EH (cell line): ENCODE measurements at regions not wholly inside any gene's neighbourhood (a gene's known extent, or its start where the extent isn't known, plus 50 kb on each side); places are given as distances from the start of the nearest gene placed in this dataset.

Experiments used
- DNase-seq: peaks from one replicate; pipeline ENCODE4 v3.0.0-alpha.2; 2015; ENCODE audit warnings: low read depth

- DNase-seq, result no peak
Observed at GRCh38 chr5:6003040-6003825, 375.1 kb downstream of the MED10 start.

- DNase-seq, result no peak
Observed at GRCh38 chr5:6000867-6001266, 377.5 kb downstream of the MED10 start.

- DNase-seq, result no peak
Observed at GRCh38 chr5:5995819-5996218, 382.5 kb downstream of the MED10 start.

DNA sequence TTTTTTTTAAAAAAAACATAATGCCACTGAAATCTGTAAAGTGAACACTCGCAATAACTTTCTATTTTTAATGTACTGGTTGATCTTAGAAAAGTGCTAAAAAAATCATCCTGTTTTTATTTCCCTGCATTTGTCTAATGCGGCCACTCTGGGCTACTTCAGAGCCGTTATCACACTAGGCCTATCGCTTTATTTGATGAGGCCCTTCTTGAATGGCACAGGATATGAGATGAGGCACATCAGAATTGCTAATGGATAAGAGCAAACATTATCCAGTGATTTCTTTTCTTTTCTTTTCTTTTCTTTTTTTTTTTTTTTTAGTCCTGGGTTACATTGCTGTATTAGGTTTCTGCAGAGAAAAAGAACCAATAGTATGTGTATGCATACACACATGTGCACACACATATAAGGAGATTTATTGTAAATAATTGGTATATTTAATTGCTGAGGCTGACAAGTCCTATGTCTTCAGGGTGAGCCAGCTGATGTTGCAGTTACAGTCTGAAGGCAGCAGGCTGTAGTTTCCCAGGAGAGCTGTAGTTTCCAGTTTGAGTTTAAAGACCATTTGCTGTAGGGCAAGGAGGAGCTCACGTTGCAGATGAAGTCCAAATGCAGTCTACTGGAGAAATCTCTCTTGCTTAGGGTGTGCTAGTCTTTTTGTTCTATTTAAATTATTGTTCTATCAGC, 391.7 kb downstream of the MED10 start:
- no peak for DNase-seq

GRCh38 chr5:5985332-5985731, 393.0 kb downstream of the MED10 start:
- DNase-seq, result no peak

DNA sequence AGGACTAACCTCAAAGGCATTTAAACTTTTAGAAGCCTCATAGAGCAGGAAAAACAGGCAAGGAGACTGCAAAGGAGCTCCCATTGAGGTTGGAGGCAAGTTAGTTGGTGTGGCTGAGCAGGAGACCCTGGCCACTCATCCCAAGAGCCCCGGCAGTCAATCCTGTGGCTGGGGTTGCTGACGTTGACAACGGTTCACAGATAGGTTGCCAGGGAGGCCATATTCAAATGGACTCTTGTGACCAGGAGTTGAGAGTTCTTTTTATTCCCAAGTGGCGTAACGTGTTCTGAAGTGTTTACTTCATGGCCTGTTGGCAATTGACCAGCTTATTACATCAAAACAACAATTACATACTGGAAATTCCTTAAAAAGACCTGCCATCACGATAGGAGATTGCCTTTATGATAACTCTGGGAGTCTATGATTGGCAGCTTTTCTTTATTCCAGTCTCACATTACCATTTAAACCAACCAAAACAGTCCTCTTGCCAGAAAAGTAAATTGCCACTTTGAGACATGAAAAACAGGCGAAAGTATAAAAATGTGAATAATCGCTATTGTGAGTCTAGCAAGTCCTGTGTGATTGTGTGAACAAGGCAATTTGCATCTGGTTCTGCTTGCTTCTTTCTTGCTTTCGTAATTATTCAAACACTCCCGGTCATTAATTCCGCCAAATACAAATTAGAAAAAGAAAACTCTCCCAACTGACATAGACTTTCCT, 394.9 kb downstream of the MED10 start:
- no peak for DNase-seq

GRCh38 chr5:5981562-5981961, 396.8 kb downstream of the MED10 start:
- no peak for DNase-seq

GRCh38 chr5:5980538-5980895, 397.8 kb downstream of the MED10 start:
- no peak for DNase-seq

- no peak for DNase-seq
Observed at GRCh38 chr5:5979761-5980537, 398.4 kb downstream of the MED10 start.

DNA sequence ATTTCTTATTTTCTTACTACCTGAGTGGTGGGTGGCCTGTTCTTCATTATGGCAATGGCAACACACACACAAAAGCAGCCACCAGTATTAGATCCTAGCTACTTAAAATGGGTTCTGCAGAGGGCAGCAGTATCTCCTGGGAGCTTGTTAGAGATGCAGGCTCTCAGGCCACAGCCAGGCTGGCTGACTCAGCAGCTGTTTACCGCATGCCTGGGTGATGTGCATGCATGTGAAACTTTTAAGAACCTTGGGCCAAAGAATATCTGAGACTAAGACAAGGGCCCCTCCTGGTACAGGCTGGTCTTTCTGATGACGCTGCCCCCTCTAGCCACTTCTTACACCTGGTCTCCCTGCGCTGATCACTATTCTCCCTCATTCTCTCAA, 399.0 kb downstream of the MED10 start:
- DNase-seq, result no peak

DNA sequence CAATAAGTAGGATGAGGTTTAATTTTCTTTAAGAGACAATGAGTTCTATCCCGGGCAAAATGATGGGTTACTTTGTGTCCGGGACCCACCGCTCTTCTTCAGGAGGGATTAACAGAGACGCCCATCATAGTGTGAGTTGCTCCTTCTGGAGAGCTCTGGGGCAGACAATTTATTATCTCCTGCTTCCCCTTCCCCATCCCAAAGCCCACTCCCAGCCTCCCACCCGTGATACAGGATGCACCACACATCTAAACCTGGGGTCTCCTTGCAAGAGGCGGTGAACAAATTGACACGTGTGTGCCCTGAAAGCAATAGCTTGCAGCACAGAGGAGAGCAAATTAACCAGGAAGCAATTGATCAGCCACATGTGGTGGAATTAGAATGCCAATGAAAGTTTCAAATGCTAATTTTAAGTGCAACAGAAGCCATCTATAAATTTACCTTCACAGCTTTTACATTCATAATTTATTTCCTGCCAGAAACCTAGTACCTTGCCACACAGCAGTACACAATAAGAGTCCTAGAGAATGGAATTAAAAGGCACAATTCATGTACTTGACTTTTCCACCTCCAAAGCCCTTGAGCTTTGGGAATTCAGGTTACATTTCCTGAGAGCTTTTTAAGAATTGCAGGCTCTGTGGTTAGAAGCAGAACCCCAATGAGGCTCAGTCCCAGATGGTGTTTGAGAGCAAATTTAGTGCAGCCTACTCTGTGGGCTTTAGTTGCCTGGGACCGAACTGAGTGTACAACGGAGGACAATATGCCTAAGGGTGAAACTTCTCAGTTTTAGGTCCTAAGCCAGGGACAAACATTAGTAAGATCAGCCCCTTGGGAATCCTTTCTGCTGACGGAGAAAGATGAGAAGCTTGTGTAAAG, 399.6 kb downstream of the MED10 start:
- no peak for DNase-seq

DNA sequence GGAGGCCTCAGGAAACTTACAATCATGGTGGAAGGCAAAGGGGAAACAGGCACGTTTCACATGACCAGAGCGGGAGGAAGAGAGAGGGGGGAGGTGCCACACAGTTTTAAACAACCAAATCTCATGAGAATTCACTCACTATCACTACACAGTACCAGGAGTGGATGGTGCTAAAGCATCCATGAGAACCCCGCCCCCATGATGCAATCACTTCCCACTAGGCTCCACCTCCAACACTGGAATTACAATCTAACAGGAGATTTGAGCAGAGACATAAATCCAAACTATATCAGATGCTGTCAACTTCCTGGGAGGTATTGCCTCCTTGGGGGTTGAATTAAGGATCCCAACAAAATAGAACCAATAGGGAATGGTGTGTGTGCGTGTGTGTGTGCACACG, 407.1 kb downstream of the MED10 start:
- DNase-seq, result no peak

- DNase-seq, result no peak
Observed at GRCh38 chr5:5969942-5970483, 408.3 kb downstream of the MED10 start.

GRCh38 chr5:5968981-5969380, 409.4 kb downstream of the MED10 start:
- DNase-seq, result no peak

GRCh38 chr5:5967944-5968343, 410.4 kb downstream of the MED10 start:
- no peak for DNase-seq

DNA sequence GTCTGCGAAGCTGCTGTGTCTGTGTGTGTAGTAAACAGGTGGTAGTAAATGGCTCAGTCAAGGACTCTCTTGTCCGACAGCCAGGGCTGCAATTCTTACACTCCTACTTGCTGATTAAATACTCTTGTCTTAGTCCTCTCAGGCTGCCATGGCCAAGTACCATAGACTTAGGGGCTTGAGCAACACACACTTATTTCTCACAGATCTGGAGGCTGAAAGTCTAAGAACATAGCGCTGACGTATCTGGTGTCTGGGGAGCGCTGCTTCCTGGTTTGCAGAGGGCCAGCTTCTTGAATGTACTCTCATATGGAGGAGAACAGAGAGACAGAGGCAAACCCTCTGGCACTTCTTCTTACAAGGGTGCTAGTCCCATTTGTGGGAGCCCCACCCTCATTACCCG, 411.0 kb downstream of the MED10 start:
- DNase-seq, result no peak

DNA sequence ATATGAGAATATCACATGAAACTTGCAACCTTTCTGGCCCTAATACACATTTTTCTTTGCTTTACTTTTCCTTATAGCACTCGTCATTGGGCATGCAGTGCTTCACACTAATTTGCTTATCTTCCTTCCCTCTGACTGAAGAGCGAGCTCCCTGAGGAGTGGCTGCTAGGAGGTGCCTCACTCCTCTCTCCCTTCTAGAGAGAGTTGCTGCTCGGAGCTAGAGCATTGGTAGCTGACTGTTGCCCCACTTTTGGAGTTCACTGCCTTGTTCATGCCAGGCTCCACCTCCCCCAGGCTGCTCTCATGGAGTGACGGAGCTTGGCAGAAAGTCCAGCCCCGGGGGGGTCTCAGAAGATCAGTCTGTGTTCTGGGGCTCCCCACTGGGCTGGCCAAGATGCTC, 413.2 kb downstream of the MED10 start:
- no peak for DNase-seq

GRCh38 chr5:5964347-5964746, 414.0 kb downstream of the MED10 start:
- DNase-seq, result no peak

DNA sequence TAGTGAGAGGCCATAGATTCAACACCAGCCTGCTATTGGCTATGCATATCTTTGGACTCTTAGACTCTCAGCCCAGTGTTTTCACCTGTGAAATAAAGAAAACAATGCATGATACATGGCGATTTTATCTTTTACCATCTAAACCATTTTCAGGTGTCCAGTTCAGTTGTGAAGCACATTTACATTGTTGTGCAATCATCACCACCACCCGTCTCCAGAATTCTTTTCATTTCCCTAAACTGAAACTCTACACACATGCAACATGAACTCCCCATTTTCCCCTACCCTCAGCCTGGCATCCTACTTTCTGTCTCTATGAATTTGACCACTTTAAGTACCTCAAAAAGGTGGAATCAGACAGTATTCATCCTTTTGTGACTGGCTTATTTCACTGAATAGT, 420.6 kb downstream of the MED10 start:
- no peak for DNase-seq

DNA sequence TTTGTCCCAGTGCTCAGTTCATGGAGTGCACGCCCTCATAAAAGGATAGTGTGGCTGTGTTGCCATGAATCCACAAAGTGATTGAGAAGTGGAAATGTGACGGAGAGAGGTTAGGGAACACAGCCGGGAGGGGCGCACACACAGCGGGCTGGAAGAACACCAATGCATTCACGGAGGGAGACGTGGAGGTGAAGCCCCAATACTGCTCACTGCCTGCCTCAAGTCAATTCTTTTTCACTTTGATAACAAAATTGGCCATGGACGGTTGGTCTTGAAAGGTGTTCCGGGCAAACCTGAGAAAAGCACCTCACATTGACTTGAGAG, 424.1 kb downstream of the MED10 start:
- no peak for DNase-seq

GRCh38 chr5:5953584-5954274, 424.6 kb downstream of the MED10 start:
- no peak for DNase-seq
